ENCODE measurements at regions not wholly inside any gene's neighbourhood (a gene's known extent, or its start where the extent isn't known, plus 50 kb on each side); places are given as distances from the start of the nearest gene placed in this dataset.

DNA sequence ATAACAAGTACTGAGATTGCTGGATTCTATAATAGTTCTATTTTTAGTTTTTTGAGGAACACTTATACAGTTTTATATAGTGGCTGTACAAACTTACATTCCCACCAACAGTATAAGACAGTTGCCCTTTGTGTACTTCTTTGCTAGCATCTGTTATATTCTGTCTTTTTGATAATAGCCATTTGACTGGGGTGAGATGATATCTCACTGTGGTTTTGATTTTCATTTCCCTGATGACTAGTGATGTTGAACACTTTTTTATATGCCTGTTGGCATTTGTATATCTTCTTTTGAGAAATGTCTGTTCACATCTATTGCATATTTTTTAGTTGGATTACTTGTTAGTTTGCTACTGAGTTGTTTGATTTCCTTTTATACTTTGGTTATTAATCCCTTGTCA, 204.1 kb upstream of the SMC2 start:
- intact Hi-C loops (cut with DNase I): no loop called here
- no peak for DNase-seq

GRCh38 chr9:103894184-103894583, 199.9 kb upstream of the SMC2 start:
- intact Hi-C loops (cut with DNase I): no loop called here
- no peak for DNase-seq

- intact Hi-C loops (cut with DNase I): no loop called here
- no peak for DNase-seq
These were observed 195.6 kb upstream of the SMC2 start for GRCh38 chr9:103898550-103898949.

- DNase-seq: no peak
- intact Hi-C loops (cut with DNase I): no loop called here
These were observed 194.2 kb upstream of the SMC2 start for GRCh38 chr9:103899866-103900265.

DNA sequence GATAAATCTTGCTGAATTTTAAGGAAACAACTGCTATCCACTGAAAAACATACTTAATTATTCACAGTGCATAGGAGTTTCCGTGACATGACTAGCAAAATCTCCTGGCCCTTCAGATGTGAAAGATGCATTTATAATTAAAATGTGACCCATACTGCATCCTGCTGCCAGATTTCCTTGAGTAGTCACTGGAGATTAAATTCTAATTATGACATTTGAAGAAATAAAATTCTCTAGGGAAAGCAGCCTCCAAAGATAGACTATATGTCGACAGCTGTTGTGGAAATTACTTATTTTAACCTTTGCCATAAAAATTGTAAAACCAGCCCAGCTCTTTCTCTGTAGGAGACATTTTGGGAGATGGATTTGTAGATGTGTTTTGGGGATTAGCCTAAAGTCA, 193.6 kb upstream of the SMC2 start:
- no peak for DNase-seq
- intact Hi-C loops (cut with DNase I): no loop called here

DNA sequence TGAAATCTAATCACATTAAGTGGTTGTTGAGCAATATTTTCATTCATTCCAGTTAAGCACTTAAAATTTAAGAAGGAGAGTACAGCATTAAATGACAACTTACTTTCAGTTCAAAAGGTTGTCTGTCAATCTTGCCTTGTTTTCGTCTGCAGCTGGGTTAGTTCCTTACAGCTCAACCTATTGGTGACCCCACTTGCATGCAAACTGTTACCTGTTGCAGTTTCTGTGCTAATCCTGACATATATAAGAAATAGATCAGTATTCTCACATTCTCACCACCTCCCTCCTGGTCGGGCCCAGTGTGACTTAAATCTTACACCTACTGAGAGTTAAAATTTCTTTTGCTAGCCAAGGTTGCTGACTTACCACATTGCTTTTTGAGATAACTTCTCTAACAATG, 191.8 kb upstream of the SMC2 start:
- intact Hi-C loops (cut with DNase I): no loop called here
- no peak for DNase-seq

DNA sequence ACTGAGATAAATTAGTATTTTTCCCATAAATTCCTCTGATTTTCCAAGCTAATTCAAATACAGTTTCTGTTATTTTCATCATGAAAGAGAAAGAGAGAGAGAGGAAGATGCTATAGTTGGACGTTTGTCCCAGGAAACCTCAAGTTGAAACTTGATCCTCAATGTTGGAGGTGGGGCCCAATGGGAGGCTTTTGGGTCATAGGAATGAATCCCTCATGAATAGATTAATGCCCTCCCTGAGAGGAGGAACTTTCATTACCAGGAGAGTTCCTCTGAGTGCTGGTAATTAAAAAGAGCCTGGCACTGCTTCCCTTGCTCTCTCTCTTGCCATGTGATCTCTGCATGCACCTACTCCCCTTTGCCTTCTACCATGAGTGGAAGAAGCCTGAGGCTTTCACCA, 189.9 kb upstream of the SMC2 start:
- intact Hi-C loops (cut with DNase I): no loop called here

GRCh38 chr9:103913899-103914298, 180.2 kb upstream of the SMC2 start:
- intact Hi-C loops (cut with DNase I): no loop called here
- no peak for DNase-seq

More for the DNA sequence above, 189.9 kb upstream of the SMC2 start:
- DNase-seq: no peak

- intact Hi-C loops (cut with DNase I): no loop called here
- peak in 1 of 10 donors; percentile 20 for DNase-seq
These were observed 174.4 kb upstream of the SMC2 start for GRCh38 chr9:103919605-103920209.

- DNase-seq: no peak
- intact Hi-C loops (cut with DNase I): no loop called here
These were observed 165.7 kb upstream of the SMC2 start for GRCh38 chr9:103928442-103928841.

DNA sequence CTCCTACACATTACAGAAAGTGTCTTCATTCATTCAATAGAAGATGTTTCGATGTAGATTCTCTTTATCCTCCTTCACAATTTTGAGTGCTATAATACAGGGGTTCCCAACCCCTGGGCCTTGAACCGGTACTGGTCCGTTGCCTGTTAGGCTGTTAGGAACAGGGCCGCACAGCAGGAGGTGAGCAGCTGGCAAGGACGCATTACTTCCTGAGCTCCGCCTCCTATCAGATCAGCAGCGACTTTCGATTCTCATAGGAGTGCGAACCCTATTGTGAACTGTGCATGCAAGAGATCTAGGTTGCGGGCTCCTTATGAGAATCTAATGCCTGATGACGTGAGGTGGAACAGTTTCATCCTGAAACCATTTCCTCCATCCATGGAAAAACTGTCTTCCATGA, 153.0 kb upstream of the SMC2 start:
- DNase-seq: peak in 1 of 10 donors; percentile 50
- intact Hi-C loops (cut with DNase I): no loop called here

- intact Hi-C loops (cut with DNase I): no loop called here
- DNase-seq: no peak
These were observed 151.9 kb upstream of the SMC2 start for GRCh38 chr9:103942200-103942599.

DNA sequence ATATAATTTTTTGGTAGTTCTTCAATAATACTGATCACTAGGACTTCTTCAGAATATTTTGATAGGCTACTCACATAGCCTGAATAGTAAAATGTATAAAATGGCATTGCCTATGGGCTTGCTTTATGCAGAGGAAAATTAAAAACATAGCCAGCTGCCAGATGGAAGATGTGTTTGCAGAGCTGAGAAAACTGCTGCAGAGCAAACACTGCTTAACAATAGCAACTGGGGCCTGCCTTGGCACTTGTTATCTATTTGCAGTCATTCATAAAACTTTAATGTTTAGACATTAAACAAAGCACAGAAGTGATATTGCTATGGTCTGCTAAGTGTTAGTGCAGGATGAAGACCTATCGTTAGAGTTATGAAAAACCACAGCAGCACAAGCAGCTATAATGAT, 151.5 kb upstream of the SMC2 start:
- intact Hi-C loops (cut with DNase I): no loop called here
- DNase-seq: no peak

- intact Hi-C loops (cut with DNase I): no loop called here
- no peak for DNase-seq
These were observed 145.0 kb upstream of the SMC2 start for GRCh38 chr9:103949096-103949495.

GRCh38 chr9:103977163-103977562, 116.9 kb upstream of the SMC2 start:
- no peak for DNase-seq
- intact Hi-C loops (cut with DNase I): no loop called here

DNA sequence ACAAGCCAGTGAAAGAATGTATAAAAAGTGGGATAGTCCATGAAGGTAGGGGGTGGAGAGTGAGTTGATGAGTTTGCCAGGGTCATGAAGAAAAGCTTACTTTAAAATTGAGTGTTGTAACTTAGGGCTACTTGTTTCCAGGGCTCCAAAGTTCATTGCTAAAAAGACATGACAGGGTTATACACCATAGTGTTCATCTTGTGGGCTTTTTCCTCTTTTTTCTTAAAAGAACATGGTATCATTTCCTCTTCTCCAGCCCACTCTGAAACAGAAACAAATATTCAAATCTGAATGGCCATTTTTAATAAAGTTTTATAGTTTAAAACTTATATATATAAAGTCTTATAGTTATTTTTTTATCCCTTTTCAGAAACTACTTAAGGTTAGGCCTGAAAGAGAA, 115.7 kb upstream of the SMC2 start:
- intact Hi-C loops (cut with DNase I): no loop called here
- no peak for DNase-seq

DNA sequence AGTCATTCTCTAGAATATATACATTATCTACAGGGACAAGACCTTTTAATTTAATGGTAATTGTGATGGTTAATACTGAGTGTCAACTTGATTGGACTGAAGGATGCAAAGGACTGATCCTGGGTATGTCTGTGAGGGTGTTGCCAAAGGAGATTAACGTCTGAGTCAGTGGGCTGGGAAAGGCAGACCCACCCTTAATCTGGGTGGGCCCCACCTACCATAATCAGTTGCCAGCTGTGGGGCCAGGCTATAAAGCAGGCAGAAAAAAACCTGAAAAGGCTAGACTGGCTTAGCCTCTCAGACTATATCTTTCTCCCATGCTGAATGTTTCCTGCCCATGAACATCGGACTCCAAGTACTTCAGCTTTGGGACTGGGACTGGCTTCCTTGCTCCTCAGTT, 112.2 kb upstream of the SMC2 start:
- no peak for DNase-seq
- intact Hi-C loops (cut with DNase I): no loop called here

DNA sequence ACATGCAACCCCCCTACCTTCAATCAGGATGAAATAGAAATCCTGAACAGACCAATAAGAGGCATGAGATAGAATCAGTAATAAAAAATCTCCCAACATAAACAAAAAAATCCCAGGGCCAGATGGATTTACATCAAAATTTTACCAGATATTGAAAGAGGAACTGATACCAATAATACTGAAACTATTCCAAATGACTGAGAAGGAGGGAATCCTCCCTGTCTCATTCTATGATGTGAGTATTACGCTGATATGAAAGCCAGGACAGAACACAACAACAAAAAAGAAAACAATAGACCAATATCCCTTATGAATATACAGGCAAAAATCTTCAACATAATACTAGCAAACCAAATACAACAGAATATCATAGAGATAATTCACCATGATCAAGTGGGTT, 109.0 kb upstream of the SMC2 start:
- intact Hi-C loops (cut with DNase I): no loop called here
- DNase-seq: no peak

DNA sequence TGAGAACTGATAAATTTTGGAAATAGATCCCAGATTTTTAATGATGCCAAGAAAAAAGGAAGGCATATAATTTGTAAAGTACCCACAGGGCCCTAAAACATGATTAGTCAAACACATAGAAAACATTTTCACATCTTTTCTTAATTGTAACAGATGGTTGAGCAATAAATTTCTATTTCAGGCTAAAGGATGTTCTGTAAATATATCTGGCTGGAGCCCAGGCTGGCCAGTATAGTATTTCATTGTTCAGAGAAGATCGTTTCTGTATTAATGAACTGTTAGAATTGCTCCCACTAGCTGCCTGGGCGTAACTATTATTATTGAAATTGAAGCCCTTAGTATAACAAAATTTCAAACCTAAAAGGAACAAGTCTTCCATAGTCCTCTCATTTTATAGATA, 105.3 kb upstream of the SMC2 start:
- DNase-seq: no peak
- intact Hi-C loops (cut with DNase I): no loop called here

- no peak for DNase-seq
- intact Hi-C loops (cut with DNase I): no loop called here
These were observed 103.8 kb upstream of the SMC2 start for GRCh38 chr9:103990311-103990710.

GRCh38 chr9:103991001-103991400, 103.1 kb upstream of the SMC2 start:
- DNase-seq: no peak
- intact Hi-C loops (cut with DNase I): no loop called here

- no peak for DNase-seq
- intact Hi-C loops (cut with DNase I): no loop called here
These were observed 102.4 kb upstream of the SMC2 start for GRCh38 chr9:103991698-103992097.

DNA sequence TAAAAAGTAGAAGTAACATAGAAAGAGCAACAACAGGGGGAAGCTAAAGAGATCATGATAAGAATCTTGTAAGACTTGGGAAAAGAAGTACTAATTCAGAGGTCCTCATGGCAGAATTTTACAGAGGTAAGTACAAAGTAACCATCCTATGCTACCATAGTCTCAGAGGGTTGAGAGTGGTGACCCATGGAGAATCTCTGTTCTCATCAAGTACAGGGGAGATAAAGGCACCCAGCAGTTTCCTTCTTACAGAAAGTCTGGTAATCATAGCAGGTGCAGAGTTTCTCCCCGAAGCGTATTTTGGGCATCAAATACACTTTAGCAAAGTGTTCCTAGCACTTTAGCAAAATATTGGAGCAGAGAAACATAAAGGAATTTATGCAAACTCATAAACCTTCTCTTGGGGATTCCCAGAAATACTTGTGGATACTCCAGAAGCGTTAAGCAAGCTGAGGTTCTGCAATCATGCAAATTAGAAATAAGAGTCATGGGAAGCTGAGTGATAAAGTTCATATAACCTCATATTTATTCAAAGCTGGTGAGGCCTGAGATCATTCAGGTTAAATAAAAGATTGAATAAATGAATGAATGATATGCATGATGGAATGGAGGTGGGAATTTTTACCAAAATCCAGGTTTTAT, 101.0 kb upstream of the SMC2 start:
- DNase-seq: no peak
- intact Hi-C loops (cut with DNase I): no loop called here

Data from posterior cingulate gyrus (tissue), 11 donors.